ENCODE measurements at regions not wholly inside any gene's neighbourhood (a gene's known extent, or its start where the extent isn't known, plus 50 kb on each side); places are given as distances from the start of the nearest gene placed in this dataset.
"Not testable (repeated sequence)": the region's sequence is repeated elsewhere in the genome, so short reads cannot be mapped to it uniquely, and the experiment has no call there.

- in situ Hi-C loops (cut with MboI; ENCODE audit: low sequenced_read_pairs) = no loop called here
Measured at GRCh38 chr3:26050776-26051175, 260.9 kb downstream of the OXSM start.

GRCh38 chr3:26058901-26059321 lies 269.0 kb downstream of the OXSM start:
- in situ Hi-C loops (cut with MboI; ENCODE audit: low sequenced_read_pairs) = no loop called here

- in situ Hi-C loops (cut with MboI; ENCODE audit: low sequenced_read_pairs) = no loop called here
Measured at GRCh38 chr3:26061947-26062346, 272.1 kb downstream of the OXSM start.

- in situ Hi-C loops (cut with MboI; ENCODE audit: low sequenced_read_pairs) = no loop called here
Measured at GRCh38 chr3:26064297-26064696, 274.4 kb downstream of the OXSM start.

GRCh38 chr3:26068890-26069289 lies 279.0 kb downstream of the OXSM start:
- in situ Hi-C loops (cut with MboI; ENCODE audit: low sequenced_read_pairs) = no loop called here

- in situ Hi-C loops (cut with MboI; ENCODE audit: low sequenced_read_pairs) = no loop called here
Measured at GRCh38 chr3:26070854-26071253, 281.0 kb downstream of the OXSM start.

GRCh38 chr3:26074080-26074479 lies 284.2 kb downstream of the OXSM start:
- in situ Hi-C loops (cut with MboI; ENCODE audit: low sequenced_read_pairs) = no loop called here

- in situ Hi-C loops (cut with MboI; ENCODE audit: low sequenced_read_pairs) = no loop called here
Measured at GRCh38 chr3:26078539-26078938, 288.6 kb downstream of the OXSM start.

GRCh38 chr3:26081166-26081565 lies 291.3 kb downstream of the OXSM start:
- in situ Hi-C loops (cut with MboI; ENCODE audit: low sequenced_read_pairs) = no loop called here

GRCh38 chr3:26081806-26082205 lies 291.9 kb downstream of the OXSM start:
- in situ Hi-C loops (cut with MboI; ENCODE audit: low sequenced_read_pairs) = no loop called here

- in situ Hi-C loops (cut with MboI; ENCODE audit: low sequenced_read_pairs) = no loop called here
Measured at GRCh38 chr3:26082911-26083310, 293.0 kb downstream of the OXSM start.

GRCh38 chr3:26084629-26085028 lies 294.7 kb downstream of the OXSM start:
- in situ Hi-C loops (cut with MboI; ENCODE audit: low sequenced_read_pairs) = no loop called here

GRCh38 chr3:26087751-26088150 lies 297.9 kb downstream of the OXSM start:
- in situ Hi-C loops (cut with MboI; ENCODE audit: low sequenced_read_pairs) = no loop called here

GRCh38 chr3:26089249-26089648 lies 299.4 kb downstream of the OXSM start:
- in situ Hi-C loops (cut with MboI; ENCODE audit: low sequenced_read_pairs) = no loop called here

GRCh38 chr3:26090589-26090988 lies 300.7 kb downstream of the OXSM start:
- in situ Hi-C loops (cut with MboI; ENCODE audit: low sequenced_read_pairs) = no loop called here

GRCh38 chr3:26091096-26091495 lies 301.2 kb downstream of the OXSM start:
- in situ Hi-C loops (cut with MboI; ENCODE audit: low sequenced_read_pairs) = no loop called here

GRCh38 chr3:26091626-26092025 lies 301.7 kb downstream of the OXSM start:
- in situ Hi-C loops (cut with MboI; ENCODE audit: low sequenced_read_pairs) = no loop called here

GRCh38 chr3:26097111-26097510 lies 307.2 kb downstream of the OXSM start:
- in situ Hi-C loops (cut with MboI; ENCODE audit: low sequenced_read_pairs) = not testable (repeated sequence)

GRCh38 chr3:26099692-26100091 lies 309.8 kb downstream of the OXSM start:
- in situ Hi-C loops (cut with MboI; ENCODE audit: low sequenced_read_pairs) = no loop called here

GRCh38 chr3:26100176-26100575 lies 310.3 kb downstream of the OXSM start:
- in situ Hi-C loops (cut with MboI; ENCODE audit: low sequenced_read_pairs) = no loop called here

- in situ Hi-C loops (cut with MboI; ENCODE audit: low sequenced_read_pairs) = no loop called here
Measured at GRCh38 chr3:26102376-26102775, 312.5 kb downstream of the OXSM start.

- in situ Hi-C loops (cut with MboI; ENCODE audit: low sequenced_read_pairs) = no loop called here
Measured at GRCh38 chr3:26104851-26105251, 315.0 kb downstream of the OXSM start.

- in situ Hi-C loops (cut with MboI; ENCODE audit: low sequenced_read_pairs) = no loop called here
Measured at GRCh38 chr3:26105261-26105660, 315.4 kb downstream of the OXSM start.

GRCh38 chr3:26106228-26106627 lies 316.3 kb downstream of the OXSM start:
- in situ Hi-C loops (cut with MboI; ENCODE audit: low sequenced_read_pairs) = no loop called here

All from HL-60/S4 treated with retinoic acid at 250 ng/mL for 4 days and 3 days (cell line).